Right lobe of liver (tissue), 4 donors: ENCODE measurements at regions not wholly inside any gene's neighbourhood (a gene's known extent, or its start where the extent isn't known, plus 50 kb on each side); places are given as distances from the start of the nearest gene placed in this dataset.
"Not testable (repeated sequence)": the region's sequence is repeated elsewhere in the genome, so short reads cannot be mapped to it uniquely, and the experiment has no call there.

Experiments
- CTCF ChIP-seq, 4 donors: fragments of 200-600 bp in 3 of 4; fragments of 450-650 bp in 1 of 4; IDR thresholded peaks; one replicate each; pipeline versions ENCODE4 v1.5.1 to v1.8.0; 2016 to 2022; ENCODE audit warnings: antibody characterized with exemption in 4 of 4, mild to moderate bottlenecking in 2 of 4
- POLR2A ChIP-seq: fragments of 450-650 bp; IDR thresholded peaks from one replicate; pipeline ENCODE4 v1.6.1; 2017; ENCODE audit warnings: antibody characterized with exemption, mild to moderate bottlenecking
- donor health status: DM: no; HTN: no; CAD: no.
- donor health status: DM: no; HTN: no; CAD: no.
- donor health status: DM: no; HTN: yes; CAD: no.

DNA sequence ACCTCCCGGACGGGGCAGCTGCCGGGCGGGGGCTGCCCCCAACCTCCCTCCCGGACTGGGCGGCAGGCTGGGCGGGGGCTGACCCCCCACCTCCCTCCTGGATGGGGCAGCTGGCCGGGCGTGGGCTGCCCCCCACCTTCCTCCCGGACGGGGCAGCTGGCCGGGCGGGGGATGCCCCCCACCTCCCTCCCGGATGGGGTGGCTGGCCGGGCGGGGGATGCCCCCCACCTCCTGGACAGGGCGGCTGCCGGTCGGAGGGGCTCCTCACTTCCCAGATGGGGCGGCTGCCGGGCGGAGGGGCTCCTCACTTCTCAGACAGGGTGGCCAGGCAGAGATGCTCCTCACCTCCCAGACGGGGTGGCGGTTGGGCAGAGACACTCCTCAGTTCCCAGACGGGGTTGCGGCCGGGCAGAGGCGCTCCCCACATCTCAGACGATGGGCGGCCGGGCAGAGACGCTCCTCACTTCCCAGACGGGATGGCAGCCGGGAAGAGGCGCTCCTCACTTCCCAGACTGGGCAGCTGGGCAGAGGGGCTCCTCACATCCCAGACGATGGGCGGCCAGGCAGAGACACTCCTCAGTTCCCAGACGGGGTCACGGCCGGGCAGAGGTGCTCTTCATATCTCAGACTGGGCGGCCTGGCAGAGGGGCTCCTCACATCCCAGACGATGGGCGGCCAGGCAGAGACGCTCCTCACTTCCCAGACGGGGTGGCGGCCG lies 691.1 kb downstream of the BRINP1 start:
- not testable (repeated sequence) for TF ChIP-seq CTCF (IDR thresholded peaks at IDR 0.05); POLR2A
